Neutrophil (primary cell): ENCODE measurements at regions not wholly inside any gene's neighbourhood (a gene's known extent, or its start where the extent isn't known, plus 50 kb on each side); places are given as distances from the start of the nearest gene placed in this dataset.

Source experiments
- H3K27ac ChIP-seq: fragments of 200-600 bp; sonication (generic); 2 replicates; pipeline ENCODE4 v1.5.1; 2016; ENCODE audit warnings: mild to moderate bottlenecking, moderate library complexity
- H3K27me3 ChIP-seq: fragments of 200-600 bp; sonication (generic); 2 replicates; pipeline ENCODE4 v1.6.0; 2016; ENCODE audit warnings: mild to moderate bottlenecking
- H3K36me3 ChIP-seq: fragments of 200-600 bp; sonication (generic); 2 replicates; pipeline ENCODE4 v1.5.1; 2017
- H3K4me1 ChIP-seq, 2 experiments: fragments of 200-600 bp in 1 of 2; sonication (generic) in 1 of 2; 1 replicate in 1 of 2; 2 replicates in 1 of 2; pipeline versions ENCODE4 v1.5.1 to v1.6.1; 2013 to 2016; ENCODE audit warnings: low read depth in 1 of 2, low read length in 1 of 2, mild to moderate bottlenecking in 1 of 2, moderate library complexity in 1 of 2; ENCODE audit not compliant: control insufficient read depth in 1 of 2, insufficient read depth in 1 of 2
- H3K4me3 ChIP-seq, 2 experiments: fragments of 200-600 bp in 1 of 2; sonication (generic) in 1 of 2; 1 replicate in 1 of 2; 2 replicates in 1 of 2; pipeline ENCODE4 v1.5.1; 2013 to 2016; ENCODE audit warnings: low read depth in 1 of 2, low read length in 1 of 2, mild to moderate bottlenecking in 1 of 2, moderate library complexity in 1 of 2
- H3K9me3 ChIP-seq: fragments of 200-600 bp; sonication (generic); 2 replicates; pipeline ENCODE4 v1.5.1; 2016
- CTCF ChIP-seq: fragments of 200-600 bp; sonication (generic); IDR thresholded peaks from 2 replicates; pipeline ENCODE4 v1.5.1; 2016; ENCODE audit warnings: antibody characterized with exemption

- TF ChIP-seq CTCF = no peak
- Histone ChIP-seq H3K9me3 (no peaks in the 10 kb centered on the region), H3K4me3 (no peak overlapping the region), H3K27ac (no peak overlapping the region), H3K36me3 (no peaks in the 10 kb centered on the region), H3K4me1 (no peaks in the 10 kb centered on the region), H3K27me3 (no peaks in the 10 kb centered on the region)
Measured at GRCh38 chr3:104791331-104791730, 575.4 kb upstream of the ALCAM start.

GRCh38 chr3:104796556-104796955 lies 570.2 kb upstream of the ALCAM start:
- no peaks in the 10 kb centered on the region for H3K27me3 ChIP-seq
- no peaks in the 10 kb centered on the region for H3K4me1 ChIP-seq
- H3K9me3 ChIP-seq = no peaks in the 10 kb centered on the region
- no peak overlapping the region for H3K4me3 ChIP-seq
- no peaks in the 10 kb centered on the region for H3K36me3 ChIP-seq
- no peak for TF ChIP-seq CTCF
- H3K27ac ChIP-seq = no peak overlapping the region

GRCh38 chr3:104805042-104805441 lies 561.7 kb upstream of the ALCAM start:
- Histone ChIP-seq H3K9me3 (no peaks in the 10 kb centered on the region), H3K27ac (no peak overlapping the region), H3K27me3 (no peaks in the 10 kb centered on the region), H3K4me1 (no peaks in the 10 kb centered on the region), H3K4me3 (no peak overlapping the region), H3K36me3 (no peaks in the 10 kb centered on the region)
- no peak for TF ChIP-seq CTCF

GRCh38 chr3:104805508-104805907 lies 561.2 kb upstream of the ALCAM start:
- Histone ChIP-seq H3K4me1 (no peaks in the 10 kb centered on the region), H3K9me3 (no peaks in the 10 kb centered on the region), H3K36me3 (no peaks in the 10 kb centered on the region), H3K4me3 (no peak overlapping the region), H3K27ac (no peak overlapping the region), H3K27me3 (no peaks in the 10 kb centered on the region)
- no peak for TF ChIP-seq CTCF

- H3K4me1 ChIP-seq = no peaks in the 10 kb centered on the region
- no peak overlapping the region for H3K27ac ChIP-seq
- H3K27me3 ChIP-seq = no peaks in the 10 kb centered on the region
- no peaks in the 10 kb centered on the region for H3K36me3 ChIP-seq
- no peaks in the 10 kb centered on the region for H3K9me3 ChIP-seq
- no peak overlapping the region for H3K4me3 ChIP-seq
- no peak for TF ChIP-seq CTCF
Measured at GRCh38 chr3:104810896-104811295, 555.8 kb upstream of the ALCAM start.

GRCh38 chr3:104816008-104816407 lies 550.7 kb upstream of the ALCAM start:
- no peaks in the 10 kb centered on the region for H3K36me3 ChIP-seq
- H3K9me3 ChIP-seq = no peaks in the 10 kb centered on the region
- no peak overlapping the region for H3K27ac ChIP-seq

More at GRCh38 chr3:104816008-104816407, 550.7 kb upstream of the ALCAM start:
- Histone ChIP-seq H3K4me1 (no peaks in the 10 kb centered on the region), H3K4me3 (no peak overlapping the region), H3K27me3 (no peaks in the 10 kb centered on the region)
- no peak for TF ChIP-seq CTCF
